GM12874 (cell line): ENCODE measurements at regions not wholly inside any gene's neighbourhood (a gene's known extent, or its start where the extent isn't known, plus 50 kb on each side); places are given as distances from the start of the nearest gene placed in this dataset.

ENCODE experiments used
- TF ChIP-seq, protein P1 (sequence below): IDR thresholded peaks from 2 replicates; pipeline ENCODE4 v1.5.1; 2011; ENCODE audit warnings: low read depth, mild to moderate bottlenecking, control low read depth, low read length, moderate library complexity; ENCODE audit not compliant: insufficient read depth

DNA sequence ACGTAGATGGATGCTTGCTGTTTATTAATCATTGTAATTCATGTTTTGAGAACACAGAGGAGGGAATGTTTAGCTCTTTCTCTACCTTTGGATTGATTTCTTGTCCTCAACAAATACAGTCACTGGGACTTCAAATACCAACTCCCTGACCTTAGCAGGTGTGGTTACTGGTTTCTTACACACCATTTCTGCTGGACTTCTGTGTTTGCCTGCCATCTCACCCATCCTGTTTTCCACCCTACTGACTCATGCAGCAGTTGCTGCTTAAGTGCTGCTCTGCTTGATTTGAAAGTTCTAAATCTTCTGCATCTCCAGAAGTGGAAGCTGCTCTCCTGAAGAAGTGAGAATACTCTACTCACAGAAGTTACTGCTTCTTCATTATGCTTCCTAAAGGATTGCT lies 170.3 kb downstream of the ZPLD1 start:
- TF ChIP-seq, protein P1, sequence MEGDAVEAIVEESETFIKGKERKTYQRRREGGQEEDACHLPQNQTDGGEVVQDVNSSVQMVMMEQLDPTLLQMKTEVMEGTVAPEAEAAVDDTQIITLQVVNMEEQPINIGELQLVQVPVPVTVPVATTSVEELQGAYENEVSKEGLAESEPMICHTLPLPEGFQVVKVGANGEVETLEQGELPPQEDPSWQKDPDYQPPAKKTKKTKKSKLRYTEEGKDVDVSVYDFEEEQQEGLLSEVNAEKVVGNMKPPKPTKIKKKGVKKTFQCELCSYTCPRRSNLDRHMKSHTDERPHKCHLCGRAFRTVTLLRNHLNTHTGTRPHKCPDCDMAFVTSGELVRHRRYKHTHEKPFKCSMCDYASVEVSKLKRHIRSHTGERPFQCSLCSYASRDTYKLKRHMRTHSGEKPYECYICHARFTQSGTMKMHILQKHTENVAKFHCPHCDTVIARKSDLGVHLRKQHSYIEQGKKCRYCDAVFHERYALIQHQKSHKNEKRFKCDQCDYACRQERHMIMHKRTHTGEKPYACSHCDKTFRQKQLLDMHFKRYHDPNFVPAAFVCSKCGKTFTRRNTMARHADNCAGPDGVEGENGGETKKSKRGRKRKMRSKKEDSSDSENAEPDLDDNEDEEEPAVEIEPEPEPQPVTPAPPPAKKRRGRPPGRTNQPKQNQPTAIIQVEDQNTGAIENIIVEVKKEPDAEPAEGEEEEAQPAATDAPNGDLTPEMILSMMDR, result no peak

DNA sequence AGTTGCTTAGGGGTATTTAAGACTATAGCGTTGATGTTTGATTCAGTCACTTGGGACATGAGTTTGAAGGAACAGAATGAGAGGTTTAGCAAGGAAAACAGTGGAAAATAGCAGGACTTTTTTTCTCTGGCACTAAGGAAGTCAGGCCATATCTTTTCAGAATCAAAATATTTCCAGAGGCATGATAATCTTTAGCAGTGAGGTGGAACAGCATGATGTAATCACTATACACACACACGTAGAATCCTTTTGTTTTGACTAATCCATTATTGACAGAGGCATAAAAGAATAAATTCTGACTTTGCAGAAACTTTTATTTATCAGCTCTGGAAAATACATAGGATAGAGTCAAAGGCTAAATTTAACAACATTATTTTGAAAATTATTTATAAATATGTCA lies 174.1 kb downstream of the ZPLD1 start:
- TF ChIP-seq, protein P1, result no peak

DNA sequence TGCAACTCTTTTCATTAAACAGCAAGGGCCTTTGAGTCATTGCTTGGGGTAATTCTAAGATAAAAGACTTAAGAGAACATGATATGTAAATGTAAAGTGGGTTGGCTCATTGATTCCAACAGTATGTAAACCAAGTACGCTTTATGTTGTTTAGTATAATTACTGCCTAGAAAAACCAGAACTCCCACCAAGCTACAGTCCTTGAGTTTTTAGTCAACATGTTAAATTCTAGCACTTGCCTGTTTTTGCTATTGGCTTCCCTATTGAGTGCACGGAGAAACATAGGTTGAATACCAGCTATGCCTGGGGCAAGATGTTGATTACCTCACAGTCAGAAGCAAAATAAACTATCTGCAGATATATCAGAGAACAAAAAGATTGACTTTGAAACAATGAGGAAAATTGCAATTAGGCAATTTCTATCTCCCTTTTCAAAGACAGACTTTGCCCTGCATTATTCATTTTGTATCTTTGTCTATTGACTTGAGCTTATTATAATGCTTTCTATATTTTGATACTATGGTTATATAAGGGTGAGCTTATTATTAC lies 179.3 kb downstream of the ZPLD1 start:
- TF ChIP-seq, protein P1, result no peak

DNA sequence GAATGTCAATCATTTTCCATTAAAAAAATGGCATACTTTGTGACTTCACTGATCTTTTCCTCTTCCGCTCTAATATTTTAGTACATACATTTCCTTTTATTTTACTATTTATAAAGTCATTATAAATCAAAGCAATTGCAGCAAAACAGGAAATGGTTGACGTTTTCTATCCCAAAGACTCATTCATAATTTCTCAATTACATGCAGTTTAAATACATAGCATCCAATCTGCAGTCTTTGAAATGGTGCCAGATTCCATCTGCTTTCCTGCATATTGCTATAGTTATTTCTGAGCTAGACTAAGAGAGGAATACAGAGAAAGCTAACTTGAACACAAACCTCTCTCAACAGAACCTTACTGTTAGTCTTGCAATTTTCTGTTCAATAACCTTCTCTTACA lies 179.8 kb downstream of the ZPLD1 start:
- TF ChIP-seq, protein P1, result no peak

DNA sequence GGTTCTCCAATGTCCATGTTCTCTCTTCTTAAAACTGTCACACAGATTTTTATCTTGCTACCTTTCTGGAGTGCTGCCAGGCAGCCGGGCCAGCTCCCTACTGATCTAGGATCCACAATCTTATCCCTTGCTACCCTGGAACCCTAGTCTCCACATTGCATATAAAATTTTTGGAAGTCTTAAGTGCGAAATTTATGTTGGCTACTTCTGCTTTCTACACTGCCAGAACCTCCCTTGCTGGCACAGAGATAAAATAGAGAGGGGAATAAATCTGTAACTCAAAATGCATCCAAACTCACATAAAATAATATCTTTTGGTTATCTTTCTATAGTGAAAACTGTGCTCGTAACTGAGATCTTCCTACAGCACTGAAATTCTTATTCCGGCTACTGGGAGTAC lies 182.6 kb downstream of the ZPLD1 start:
- TF ChIP-seq, protein P1, result no peak

DNA sequence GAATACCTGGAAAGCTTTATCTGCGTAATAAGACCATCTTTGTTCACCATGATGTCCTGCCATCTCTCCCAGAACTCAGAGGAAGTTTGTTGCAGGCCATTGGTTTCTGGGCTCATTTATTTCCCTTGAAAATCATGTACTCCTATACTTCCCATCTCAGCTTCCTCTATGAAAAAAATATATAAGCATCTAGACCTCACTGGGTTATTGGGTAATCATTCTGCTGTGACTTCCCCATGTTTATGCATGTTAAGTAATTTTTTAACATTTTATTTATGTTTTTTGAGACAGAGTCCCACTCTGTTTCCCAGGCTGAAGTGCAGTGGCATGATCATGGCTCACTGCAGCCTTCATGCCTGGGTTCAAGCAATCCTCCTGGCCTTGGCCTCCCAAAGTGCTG lies 184.5 kb downstream of the ZPLD1 start:
- TF ChIP-seq, protein P1, result no peak

DNA sequence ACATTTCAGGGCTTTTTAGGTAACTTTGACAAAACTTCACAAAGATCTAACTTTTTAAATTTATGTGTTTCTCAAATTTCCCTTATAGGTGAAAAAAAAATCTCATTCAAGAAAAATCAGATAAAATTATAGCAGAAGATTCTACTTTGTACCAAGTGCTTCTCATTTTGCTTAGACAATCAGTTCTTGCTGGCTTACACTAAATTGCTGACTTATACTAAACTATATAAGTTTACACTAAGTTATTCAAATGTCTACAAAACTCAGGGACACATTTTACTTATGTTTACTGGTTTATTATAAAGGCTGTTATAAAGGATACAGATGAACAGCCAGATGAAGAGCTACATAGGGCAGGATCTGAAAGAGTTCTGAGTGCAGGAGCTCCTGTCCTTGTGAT lies 195.1 kb downstream of the ZPLD1 start:
- TF ChIP-seq, protein P1, result no peak
